GM23248 (cell line): ENCODE measurements at regions not wholly inside any gene's neighbourhood (a gene's known extent, or its start where the extent isn't known, plus 50 kb on each side); places are given as distances from the start of the nearest gene placed in this dataset.
A peak's percentile ranks its signal among the peaks of the same experiment; 100 is the strongest.

ENCODE experiments used
- DNase-seq: peaks from one replicate; pipeline ENCODE4 v3.0.0-alpha.2; 2015
- H2AFZ ChIP-seq: fragments of 200-600 bp; sonication (generic); 2 replicates; pipeline ENCODE4 v1.6.1; 2016; ENCODE audit warnings: antibody characterized with exemption
- H3F3A ChIP-seq: fragments of 200-600 bp; sonication (generic); 2 replicates; pipeline ENCODE4 v1.6.1; 2016; ENCODE audit warnings: mild to moderate bottlenecking, antibody characterized with exemption, mixed run types; ENCODE audit not compliant: insufficient read depth
- H3K27ac ChIP-seq: fragments of 200-600 bp; sonication (generic); 2 replicates; pipeline ENCODE4 v1.5.1; 2016; ENCODE audit warnings: mild to moderate bottlenecking
- H3K27me3 ChIP-seq: fragments of 200-600 bp; sonication (generic); replicated peaks from 2 replicates; pipeline ENCODE4 v1.6.1; 2016; ENCODE audit warnings: mild to moderate bottlenecking; ENCODE audit not compliant: insufficient read depth
- H3K36me3 ChIP-seq: fragments of 200-600 bp; sonication (generic); 2 replicates; pipeline ENCODE4 v1.6.1; 2016; ENCODE audit warnings: low read depth, mild to moderate bottlenecking
- H3K4me1 ChIP-seq: fragments of 200-600 bp; sonication (generic); 2 replicates; pipeline ENCODE4 v1.6.1; 2016; ENCODE audit warnings: mild to moderate bottlenecking; ENCODE audit not compliant: insufficient read depth
- H3K4me2 ChIP-seq: fragments of 200-600 bp; sonication (generic); one replicate; pipeline ENCODE4 v1.6.1; 2016; ENCODE audit warnings: mild to moderate bottlenecking; ENCODE audit not compliant: unreplicated experiment
- H3K4me3 ChIP-seq: fragments of 200-600 bp; sonication (generic); 2 replicates; pipeline ENCODE4 v1.5.1; 2016; ENCODE audit warnings: mild to moderate bottlenecking
- H3K79me2 ChIP-seq: fragments of 200-600 bp; sonication (generic); 2 replicates; pipeline ENCODE4 v1.6.1; 2016; ENCODE audit warnings: mild to moderate bottlenecking; ENCODE audit not compliant: insufficient read depth
- H3K9ac ChIP-seq: fragments of 200-600 bp; sonication (generic); 2 replicates; pipeline ENCODE4 v1.6.1; 2016; ENCODE audit warnings: mild to moderate bottlenecking
- H3K9me2 ChIP-seq: fragments of 200-600 bp; sonication (generic); 2 replicates; pipeline ENCODE4 v1.6.1; 2016; ENCODE audit warnings: mixed run types, mild to moderate bottlenecking, moderate library complexity; ENCODE audit not compliant: insufficient read depth
- H3K9me3 ChIP-seq: fragments of 200-600 bp; sonication (generic); one replicate; pipeline ENCODE4 v1.6.1; 2017; ENCODE audit warnings: low read depth
- H4K20me1 ChIP-seq: fragments of 200-600 bp; sonication (generic); 2 replicates; pipeline ENCODE4 v1.6.0; 2016; ENCODE audit not compliant: insufficient read depth
- EZH2 ChIP-seq: fragments of 200-600 bp; sonication (generic); IDR thresholded peaks from 2 replicates; pipeline ENCODE4 v1.6.1; 2018; ENCODE audit warnings: antibody characterized with exemption, mild to moderate bottlenecking; ENCODE audit not compliant: insufficient read depth, poor library complexity, severe bottlenecking
- EZH2phosphoT487 ChIP-seq: fragments of 200-600 bp; sonication (generic); IDR thresholded peaks from 2 replicates; pipeline ENCODE4 v1.6.1; 2018; ENCODE audit warnings: antibody characterized with exemption, moderate library complexity, mild to moderate bottlenecking, low read depth; ENCODE audit not compliant: insufficient read depth
- WGBS, 2 experiments: methylation state at CpG; one replicate each; pipeline ENCODE4 v1.1.6; 2015 to 2017; ENCODE audit warnings: low lambda C conversion rate in 2 of 2, low coverage in 1 of 2; ENCODE audit errors: missing lambda C conversion rate in 2 of 2; 5-methylcytosine and 5-hydroxymethylcytosine counted together
- in situ Hi-C: fragments of 300-500 bp; cut with MboI; formaldehyde crosslinking; loops from 2 replicates; pipeline ENCODE4 v1.15.0; 2020

- TF ChIP-seq EZH2 (no peak), EZH2phosphoT487 (no peak)
- H3K9me3 ChIP-seq, result no peaks in the 10 kb centered on the region
- no peak overlapping the region for H2AFZ ChIP-seq
- H3K9me2 ChIP-seq, result no peaks in the 10 kb centered on the region
- 34 to 37% methylated on average over 12 of the region's 12 CpGs for WGBS, 2 experiments
- H4K20me1 ChIP-seq, result no peaks in the 10 kb centered on the region
- no peaks in the 10 kb centered on the region for H3K79me2 ChIP-seq
- H3K27me3 ChIP-seq, result no peaks in the 10 kb centered on the region
- H3K4me3 ChIP-seq, result no peak overlapping the region
- H3K4me1 ChIP-seq, result no peaks in the 10 kb centered on the region
- H3K9ac ChIP-seq, result 0 out of 2 replicates have a peak overlapping the region, but pooled peaks have one; percentile 9
- H3F3A ChIP-seq, result no peaks in the 10 kb centered on the region
- in situ Hi-C loops, result no loop called here
- no peak overlapping the region for H3K27ac ChIP-seq
- DNase-seq, result peak; percentile 86
- no peaks in the 10 kb centered on the region for H3K36me3 ChIP-seq
- H3K4me2 ChIP-seq, result no peak overlapping the region
Measured at GRCh38 chr3:72145506-72146380, 360.8 kb upstream of the PROK2 start.

GRCh38 chr3:72144773-72145505, 360.0 kb upstream of the PROK2 start:
- Histone ChIP-seq H3K9me2 (no peaks in the 10 kb centered on the region), H3K27ac (no peak overlapping the region), H3K4me3 (no peak overlapping the region), H3K4me1 (no peaks in the 10 kb centered on the region), H3K36me3 (no peaks in the 10 kb centered on the region), H3F3A (no peaks in the 10 kb centered on the region), H3K9me3 (no peaks in the 10 kb centered on the region), H3K79me2 (no peaks in the 10 kb centered on the region), H2AFZ (no peak overlapping the region), H3K9ac (no peak overlapping the region), H3K27me3 (no peaks in the 10 kb centered on the region), H4K20me1 (no peaks in the 10 kb centered on the region), H3K4me2 (no peak overlapping the region)
- no peak for DNase-seq
- in situ Hi-C loops, result no loop called here
- TF ChIP-seq EZH2 (no peak), EZH2phosphoT487 (no peak)
- 83 to 86% methylated on average over 10 of the region's 10 CpGs for WGBS, 2 experiments

GRCh38 chr3:72143966-72144717, 359.2 kb upstream of the PROK2 start:
- no peaks in the 10 kb centered on the region for H3K27me3 ChIP-seq
- H3K27ac ChIP-seq, result no peak overlapping the region
- H3K4me2 ChIP-seq, result no peak overlapping the region
- in situ Hi-C loops, result no loop called here
- no peak overlapping the region for H3K9ac ChIP-seq
- H3K4me3 ChIP-seq, result no peak overlapping the region
- no peaks in the 10 kb centered on the region for H3K9me2 ChIP-seq
- no peaks in the 10 kb centered on the region for H3F3A ChIP-seq
- WGBS, 2 experiments, result 65 to 66% methylated on average over 6 of the region's 6 CpGs
- no peak overlapping the region for H2AFZ ChIP-seq
- no peaks in the 10 kb centered on the region for H3K9me3 ChIP-seq
- no peaks in the 10 kb centered on the region for H3K36me3 ChIP-seq
- no peaks in the 10 kb centered on the region for H3K4me1 ChIP-seq
- DNase-seq, result no peak
- H3K79me2 ChIP-seq, result no peaks in the 10 kb centered on the region
- no peaks in the 10 kb centered on the region for H4K20me1 ChIP-seq
- TF ChIP-seq EZH2, result no peak
- no peak for TF ChIP-seq EZH2phosphoT487

- H3K4me1 ChIP-seq, result no peaks in the 10 kb centered on the region
- H3K27ac ChIP-seq, result no peak overlapping the region
- in situ Hi-C loops, result no loop called here
- no peaks in the 10 kb centered on the region for H3K27me3 ChIP-seq
- TF ChIP-seq EZH2phosphoT487 (no peak), EZH2 (no peak)
- no peaks in the 10 kb centered on the region for H3K36me3 ChIP-seq
- H3K9ac ChIP-seq, result no peak overlapping the region
- DNase-seq, result peak; percentile 72
- no peaks in the 10 kb centered on the region for H3F3A ChIP-seq
- no peaks in the 10 kb centered on the region for H3K9me2 ChIP-seq
- no peak overlapping the region for H3K4me3 ChIP-seq
- H4K20me1 ChIP-seq, result no peaks in the 10 kb centered on the region
- H3K9me3 ChIP-seq, result no peaks in the 10 kb centered on the region
- no peaks in the 10 kb centered on the region for H3K79me2 ChIP-seq
- H3K4me2 ChIP-seq, result no peak overlapping the region
- H2AFZ ChIP-seq, result no peak overlapping the region
- WGBS, 2 experiments, result 81% methylated on average over 7 of the region's 7 CpGs
Measured at GRCh38 chr3:72143322-72143721, 358.4 kb upstream of the PROK2 start.
